Activated T-helper 1 cell treated with anti-CD3 and anti-CD28 coated beads, Interleukin-2, amount 50 U/mL, for 16 hours (primary cell): ENCODE measurements at regions not wholly inside any gene's neighbourhood (a gene's known extent, or its start where the extent isn't known, plus 50 kb on each side); places are given as distances from the start of the nearest gene placed in this dataset.

Experiments used
- DNase-seq, 2 donors: peaks; one replicate each; pipeline ENCODE4 v3.0.0-alpha.2; 2020; ENCODE audit warnings: low read depth in 1 of 2, low spot score in 1 of 2

DNA sequence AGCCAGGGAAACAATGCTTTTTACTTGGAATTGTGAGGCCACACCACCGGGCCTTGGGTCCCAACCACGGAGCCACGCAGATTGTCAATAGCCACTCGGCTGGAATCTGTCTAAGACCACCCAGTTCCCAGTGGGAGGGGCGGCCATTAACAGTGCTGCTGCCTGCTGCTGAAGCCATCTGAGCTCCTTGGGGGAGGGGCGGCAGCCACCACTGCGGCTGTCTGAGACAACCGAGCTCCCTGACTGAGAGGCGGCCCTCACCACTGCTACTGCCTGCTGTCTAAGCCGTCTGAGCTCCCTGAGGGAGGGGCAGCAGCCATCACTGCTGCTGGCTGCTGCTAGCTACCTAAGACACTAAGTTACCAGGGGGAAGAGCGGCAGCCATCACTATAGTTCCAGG, 64.3 kb downstream of the DMRTA2 start:
- DNase-seq: no peak

DNA sequence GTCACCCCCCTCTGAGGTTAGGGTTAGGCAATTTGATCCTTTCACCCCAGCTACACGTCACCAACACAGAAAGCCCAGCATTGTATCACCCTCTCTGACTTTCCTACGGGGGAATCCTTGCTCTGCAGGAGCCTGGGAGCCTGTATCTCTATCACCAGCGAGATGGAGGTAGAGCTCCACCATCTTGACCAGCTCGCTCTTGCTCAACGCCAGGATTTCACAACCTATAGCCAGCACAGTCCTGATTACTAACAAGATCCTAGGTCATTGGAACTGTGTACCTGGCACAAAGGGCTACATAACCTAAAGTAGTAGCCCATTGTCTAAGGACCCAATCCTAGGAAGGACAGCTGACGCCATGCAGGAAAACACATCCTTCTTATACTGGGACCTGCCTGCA, 66.1 kb downstream of the DMRTA2 start:
- no peak for DNase-seq

DNA sequence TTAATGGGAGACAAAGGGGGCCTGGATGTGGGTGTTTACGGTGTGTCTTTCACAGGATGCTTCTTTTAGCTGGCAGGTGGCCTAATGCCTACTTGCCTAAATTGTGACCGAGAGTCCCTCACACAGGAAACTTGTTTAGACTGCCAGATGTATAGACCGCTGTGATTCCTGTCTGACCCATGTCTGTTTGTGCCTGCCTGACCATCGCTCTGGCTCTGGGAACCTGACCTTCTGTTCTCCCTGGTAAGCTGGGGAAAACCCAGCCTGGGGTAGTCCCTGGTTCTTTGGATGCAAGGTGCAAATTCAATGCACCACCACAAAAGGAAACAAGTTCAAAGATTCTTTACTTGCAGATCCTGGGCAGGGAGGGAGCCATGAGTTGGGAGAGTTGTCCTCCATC, 68.4 kb downstream of the DMRTA2 start:
- no peak for DNase-seq

DNA sequence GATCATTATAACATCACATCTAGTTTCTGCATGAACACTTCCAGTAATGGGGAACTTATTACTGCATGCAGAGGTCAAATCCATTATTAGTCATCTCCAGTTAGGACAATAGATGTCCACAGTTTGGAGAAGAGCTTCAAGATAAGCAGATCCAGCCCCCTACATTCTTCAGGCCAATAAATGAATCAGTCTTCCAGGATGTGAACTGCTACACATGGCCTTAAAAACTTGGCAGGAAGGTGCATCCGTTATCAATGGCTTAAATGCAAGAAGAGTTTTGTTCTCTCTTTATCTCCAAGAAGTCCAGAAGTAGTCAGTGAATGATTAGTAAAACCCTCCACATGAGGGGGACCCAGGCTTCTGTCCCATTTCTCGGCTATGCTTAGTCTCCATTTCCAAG, 70.8 kb downstream of the DMRTA2 start:
- DNase-seq: no peak

DNA sequence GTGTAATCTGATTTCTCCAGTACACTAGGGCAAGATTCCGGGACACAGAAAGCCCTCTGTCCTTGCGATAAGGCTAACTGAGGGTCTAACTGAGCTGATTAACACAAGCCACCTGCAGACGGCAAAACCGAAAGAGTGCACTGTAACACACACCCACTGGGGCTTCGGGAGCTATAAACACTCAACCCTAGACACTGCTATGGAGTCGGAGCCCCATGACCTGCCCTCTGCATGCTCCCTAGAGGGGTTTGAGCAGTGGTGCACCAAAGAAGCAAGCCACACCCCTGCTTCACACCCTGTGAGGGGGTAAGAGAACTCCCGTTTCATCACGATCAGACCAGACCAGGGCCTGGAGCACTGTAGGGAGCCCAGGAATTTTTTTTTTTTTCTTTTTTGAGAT, 72.4 kb downstream of the DMRTA2 start:
- DNase-seq: no peak

DNA sequence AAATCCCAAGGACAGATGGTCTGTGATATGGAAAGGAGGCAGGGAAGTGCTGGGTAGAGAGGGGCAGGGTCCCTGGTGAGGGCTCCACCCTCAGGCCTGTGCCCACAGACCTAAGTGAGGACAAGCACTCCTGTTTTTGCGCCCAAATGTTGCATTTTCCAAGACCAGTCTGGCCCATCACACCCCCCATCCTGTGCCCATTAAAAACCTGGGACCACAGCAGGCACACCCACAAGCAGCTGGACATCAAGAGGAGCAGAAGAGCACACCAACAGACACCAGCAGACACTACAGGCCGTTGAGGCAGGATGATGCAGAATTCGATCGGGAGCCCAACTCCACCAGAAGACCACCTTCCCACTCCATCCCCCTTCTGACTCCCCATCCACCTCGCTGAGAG, 72.8 kb downstream of the DMRTA2 start:
- no peak for DNase-seq

DNA sequence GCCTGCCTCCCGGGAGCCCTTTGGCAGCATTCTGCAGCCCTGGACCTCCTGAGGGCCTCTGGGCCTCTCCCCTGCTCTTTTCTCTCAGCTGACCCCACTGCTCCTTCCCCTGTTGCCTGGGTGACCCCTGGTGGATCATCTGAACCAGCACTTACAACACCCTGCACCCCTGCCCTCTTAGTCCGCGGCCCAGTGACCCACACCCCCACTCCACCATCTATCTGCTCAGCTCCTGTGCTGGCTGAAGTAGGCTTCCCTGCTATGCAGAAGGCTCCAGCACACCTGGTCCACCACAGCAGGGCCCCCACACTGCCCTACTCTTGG, 74.0 kb downstream of the DMRTA2 start:
- no peak for DNase-seq

DNA sequence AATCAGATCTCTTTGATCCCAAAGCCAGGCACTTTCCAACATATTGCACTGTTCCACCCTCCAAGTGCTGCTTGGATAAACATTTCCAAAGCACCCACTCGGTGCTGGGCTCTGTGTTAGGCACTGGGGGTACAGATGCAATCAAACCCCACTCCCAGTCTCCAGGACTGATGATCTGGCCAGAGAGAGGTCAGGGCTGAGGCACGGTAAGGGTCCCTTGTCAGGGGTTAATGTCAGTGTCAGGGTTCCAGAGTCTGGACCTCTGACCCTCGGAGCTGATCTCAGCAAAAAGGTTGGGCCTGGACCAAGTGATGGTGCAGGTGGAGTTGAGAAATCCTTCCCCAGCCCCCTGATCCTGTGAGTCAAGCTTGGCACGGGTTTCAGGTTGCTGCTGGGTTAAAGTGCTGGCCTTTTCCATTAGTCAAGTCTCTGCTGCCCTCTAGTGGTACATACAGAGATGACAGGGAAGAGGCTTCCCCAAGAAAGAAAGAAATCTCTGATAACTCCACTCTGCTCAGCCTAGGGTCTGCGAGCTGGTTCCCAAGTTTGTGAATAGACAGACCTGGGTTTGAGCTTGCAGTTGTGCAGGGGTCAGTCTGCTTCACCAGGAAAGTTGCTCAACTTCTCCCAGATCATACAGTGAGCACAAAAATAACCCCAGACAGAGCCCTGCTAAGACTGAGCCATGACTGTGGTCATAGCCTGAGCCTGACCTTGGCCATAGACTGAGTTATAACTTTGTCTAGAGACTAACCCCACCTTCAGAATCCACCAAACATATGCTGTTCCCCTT, 74.6 kb downstream of the DMRTA2 start:
- no peak for DNase-seq

DNA sequence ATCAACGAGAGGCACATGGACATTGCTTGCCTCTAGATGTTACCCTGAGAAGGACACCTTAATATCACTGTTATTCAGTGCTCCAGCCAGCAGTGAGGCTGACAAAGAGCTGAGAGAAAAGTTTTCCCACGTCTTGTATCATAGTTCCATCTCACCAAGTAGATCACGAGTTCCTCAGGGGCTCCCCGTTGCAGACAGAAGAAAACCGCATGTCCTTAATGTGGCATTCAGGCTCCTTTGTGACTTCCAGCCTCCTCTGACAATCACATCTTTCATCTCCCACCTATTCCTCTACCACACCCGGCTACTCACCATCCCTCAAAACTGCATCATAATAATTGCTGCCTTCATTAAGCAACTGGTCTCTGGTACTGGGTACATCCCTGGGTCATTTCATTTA, 75.3 kb downstream of the DMRTA2 start:
- DNase-seq: no peak

DNA sequence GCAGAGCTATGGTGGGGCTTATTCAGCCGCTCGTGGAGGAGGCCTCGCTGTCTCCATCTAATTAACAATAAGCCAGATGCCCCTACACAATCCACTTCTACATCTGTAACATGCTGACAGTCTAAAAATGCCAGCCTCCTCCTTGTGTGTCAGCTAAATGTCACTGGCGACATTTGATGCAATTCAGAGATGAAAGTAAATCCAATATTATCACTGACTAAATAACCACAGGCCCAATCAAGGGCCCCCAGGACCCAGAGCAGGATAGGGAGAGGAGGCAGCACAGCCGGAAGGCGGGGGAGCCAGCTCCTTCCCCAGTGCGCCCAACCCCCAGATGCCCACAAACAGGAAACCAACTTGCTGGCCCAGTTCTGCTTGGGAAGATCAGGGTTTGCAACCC, 76.6 kb downstream of the DMRTA2 start:
- no peak for DNase-seq

DNA sequence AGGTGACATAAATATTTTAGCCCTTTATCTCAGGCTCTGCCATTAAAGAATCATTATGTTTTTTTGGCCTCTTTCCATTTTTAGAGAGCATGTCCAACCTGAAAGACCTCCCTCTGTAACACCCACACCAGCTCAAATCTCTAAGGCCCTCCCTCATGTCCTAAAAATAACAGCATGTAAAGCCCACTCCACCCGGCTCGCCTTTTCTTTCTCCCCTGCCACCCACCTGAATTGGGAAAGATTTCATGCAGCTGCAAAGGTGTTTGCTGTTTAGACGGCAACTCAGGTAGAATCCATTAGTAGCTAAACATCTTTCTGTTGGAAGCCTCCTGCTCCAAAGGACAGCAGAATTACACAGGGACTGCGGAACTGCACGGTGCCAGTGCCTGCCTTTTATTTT, 79.9 kb downstream of the DMRTA2 start:
- DNase-seq: no peak

DNA sequence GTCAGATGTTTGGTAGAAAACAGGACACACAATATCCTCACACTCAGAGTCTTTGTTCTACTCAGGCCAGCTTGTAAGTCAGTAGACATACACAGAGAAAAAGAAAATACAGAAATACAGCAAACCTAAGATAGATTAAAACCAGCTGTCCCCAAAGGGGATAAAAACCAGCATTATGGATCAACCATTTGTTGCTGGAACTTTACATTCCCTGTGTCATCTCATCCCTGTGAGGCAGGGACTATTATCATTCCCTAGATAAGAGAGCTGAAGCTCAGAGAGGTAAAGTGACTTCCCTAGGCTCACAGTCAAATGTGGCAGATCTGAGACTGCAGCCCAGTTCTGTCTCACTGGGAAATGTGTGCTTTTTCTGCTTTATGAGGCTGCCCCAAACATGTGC, 80.7 kb downstream of the DMRTA2 start:
- no peak for DNase-seq

DNA sequence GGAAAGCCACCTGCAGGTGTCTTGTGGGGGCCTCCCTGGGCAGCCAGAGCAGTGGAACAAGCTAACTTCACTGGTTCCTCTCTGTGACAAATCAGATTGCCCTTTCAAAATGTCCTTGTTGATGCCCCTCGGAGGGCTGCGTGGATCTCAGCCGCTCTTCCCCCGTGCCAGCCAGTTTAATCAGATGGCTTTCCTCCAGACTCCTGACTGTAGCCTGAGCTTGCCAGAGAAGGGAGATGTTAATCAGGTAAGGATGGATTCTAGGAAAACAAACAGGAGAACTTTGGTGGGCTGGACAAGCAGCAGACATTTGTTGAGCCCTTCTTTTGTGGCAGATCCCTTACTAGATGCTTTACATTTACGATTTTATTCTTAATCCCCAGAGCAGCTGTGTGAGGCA, 88.2 kb downstream of the DMRTA2 start:
- DNase-seq: no peak

DNA sequence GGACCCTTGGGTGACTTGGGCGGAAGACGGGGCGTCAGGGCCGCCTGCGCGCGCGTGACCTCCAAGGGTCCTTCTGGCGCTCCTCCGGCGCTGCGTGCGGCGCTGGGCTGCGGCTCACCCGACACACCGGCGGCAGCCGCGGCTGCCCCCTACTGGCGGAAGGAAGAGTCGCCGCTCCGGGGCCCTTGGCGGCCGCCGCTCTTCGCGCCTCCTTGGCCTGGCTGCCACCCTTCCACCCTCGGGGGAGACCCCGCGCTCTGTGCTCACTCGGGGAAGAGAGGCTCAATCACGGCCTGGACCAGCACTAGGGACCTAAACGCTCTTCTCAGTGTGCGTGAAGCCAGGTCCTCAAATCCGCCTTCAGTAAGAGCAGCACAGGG, 89.7 kb downstream of the DMRTA2 start:
- DNase-seq: peak in 1 of 2 donors; percentile 24

DNA sequence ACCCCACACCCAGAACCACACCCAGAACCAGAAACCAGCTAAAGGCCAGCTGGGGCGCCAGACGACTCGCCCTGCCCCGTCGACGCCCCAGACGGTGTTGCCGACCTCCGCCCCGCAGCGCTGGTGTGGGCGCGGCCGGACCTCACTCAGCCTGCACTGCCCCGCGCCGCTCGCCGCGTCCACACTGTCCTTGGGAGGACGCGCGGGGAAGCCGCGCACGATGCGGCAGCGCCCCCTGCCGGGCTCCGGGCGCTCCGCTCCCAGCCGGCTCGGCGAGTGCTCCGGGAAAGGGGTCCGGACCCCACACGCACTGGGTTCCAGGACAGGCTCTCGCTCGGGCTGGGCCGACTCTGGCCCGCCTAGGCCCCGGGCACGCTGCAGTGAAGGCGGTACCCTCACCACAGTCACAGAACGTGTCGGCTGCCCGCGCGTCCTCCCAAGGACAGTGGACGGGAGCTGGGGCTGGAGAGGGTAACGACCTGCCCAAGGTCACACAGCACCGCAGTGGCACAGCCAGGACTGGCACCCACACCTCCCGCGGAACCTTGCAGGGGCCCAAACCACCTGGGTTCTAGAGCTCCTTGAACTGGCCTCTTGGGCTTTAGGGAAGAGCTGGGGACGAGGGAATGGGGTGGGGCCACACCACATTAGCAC, 90.2 kb downstream of the DMRTA2 start:
- peak in 1 of 2 donors; percentile 11 for DNase-seq

DNA sequence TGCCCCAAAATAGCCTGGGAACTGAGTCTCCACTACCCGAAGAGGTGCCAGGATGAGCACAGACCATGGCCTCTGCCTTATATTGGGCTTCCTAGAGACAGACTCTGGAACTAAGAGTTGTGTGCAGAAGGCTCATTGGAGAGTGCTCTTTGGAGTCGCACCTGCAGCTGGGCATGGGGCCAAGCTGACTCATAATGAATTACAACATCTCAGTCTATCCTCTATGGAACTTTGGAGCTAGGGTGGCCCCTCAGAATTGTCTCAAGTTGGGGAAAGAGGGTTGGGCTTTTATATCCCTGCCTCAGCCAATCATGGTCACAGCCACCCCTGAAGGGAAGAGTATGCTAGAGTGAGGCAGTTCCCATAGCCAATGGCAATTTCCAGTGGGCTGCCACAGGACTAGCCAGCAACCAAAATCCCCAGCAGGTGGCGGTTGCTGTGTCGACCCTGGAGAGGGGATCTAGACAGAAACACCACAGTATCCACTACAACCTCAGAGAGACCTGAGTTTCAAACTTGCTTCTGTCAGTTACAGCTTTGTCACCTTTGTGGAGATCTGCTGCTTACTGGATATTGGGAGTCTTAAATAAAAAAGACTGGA, 93.8 kb downstream of the DMRTA2 start:
- no peak for DNase-seq

DNA sequence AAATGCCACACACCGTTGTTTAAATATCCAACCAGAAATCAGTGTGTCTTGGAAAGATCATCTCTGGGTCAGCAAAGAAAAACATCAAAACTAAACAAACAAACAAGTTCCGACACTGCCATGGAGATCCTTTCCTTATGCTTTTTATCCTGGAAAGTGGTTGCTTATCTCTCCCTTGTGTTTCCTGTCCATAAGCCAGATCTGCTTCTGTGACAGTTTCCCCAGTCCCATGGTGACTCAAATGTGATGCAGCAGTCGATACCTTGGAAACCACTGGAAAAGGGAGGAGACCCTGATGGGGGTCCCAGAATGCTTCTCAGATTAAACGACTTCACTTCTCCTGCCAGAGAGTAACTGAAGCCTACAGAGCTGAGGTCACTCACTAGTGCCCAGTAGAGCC, 94.7 kb downstream of the DMRTA2 start:
- DNase-seq: no peak

DNA sequence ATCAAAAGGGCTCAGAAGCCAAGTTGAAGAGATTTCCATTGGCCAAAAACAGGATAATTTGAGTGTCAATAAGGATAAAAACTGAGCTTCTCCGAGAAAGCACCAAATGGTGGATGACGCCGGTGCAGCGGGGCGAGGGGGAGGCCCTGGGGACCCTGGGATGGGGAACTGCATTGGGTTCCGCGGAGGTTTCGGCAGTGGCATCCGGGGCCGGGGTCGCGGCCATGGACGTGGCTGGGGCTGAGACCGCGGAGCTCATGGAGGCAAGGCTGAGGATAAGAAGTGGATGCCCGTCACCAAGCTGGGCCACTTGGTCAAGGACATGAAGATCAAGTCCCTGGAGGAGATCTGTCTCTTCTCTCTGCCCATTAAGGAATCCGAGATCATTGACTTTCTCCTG, 97.2 kb downstream of the DMRTA2 start:
- DNase-seq: no peak

DNA sequence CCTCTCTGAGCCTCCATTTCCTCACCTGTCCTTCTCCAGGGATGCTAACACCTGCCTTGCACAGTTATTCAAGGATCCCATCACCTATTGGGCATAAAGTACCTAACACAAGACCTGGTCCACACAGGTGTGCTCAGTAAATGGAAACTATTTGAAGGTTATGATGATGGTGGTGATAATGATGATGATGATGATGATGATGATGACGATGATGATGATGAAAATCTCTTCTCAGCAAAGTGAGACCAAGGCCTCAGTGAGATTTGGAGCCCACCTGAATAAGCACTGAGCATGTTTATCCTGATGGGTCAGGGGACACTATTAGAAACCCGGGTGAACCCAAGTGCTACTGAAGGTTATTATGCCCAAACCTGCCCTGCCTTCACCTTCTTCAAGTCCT, 100.7 kb downstream of the DMRTA2 start:
- DNase-seq: no peak

DNA sequence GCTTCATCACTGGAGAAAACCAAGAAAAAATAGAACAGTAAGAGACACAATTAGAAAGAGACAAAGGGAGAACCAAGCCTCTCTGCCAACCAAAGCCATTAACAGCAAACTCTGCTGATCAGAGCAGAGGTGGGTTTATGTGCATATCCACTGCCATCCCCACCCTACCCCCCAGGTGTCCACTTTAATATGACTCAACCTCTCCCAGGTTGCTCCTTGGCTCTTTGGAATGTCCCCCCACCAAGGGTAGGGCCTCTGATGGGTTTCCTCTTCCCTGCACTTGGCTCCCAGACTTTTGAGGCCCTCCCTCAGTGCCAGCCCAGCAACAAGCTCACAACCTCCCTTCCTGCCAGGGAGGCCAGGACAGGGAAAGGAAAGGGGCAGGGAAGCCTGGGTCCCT, 104.8 kb downstream of the DMRTA2 start:
- no peak for DNase-seq

DNA sequence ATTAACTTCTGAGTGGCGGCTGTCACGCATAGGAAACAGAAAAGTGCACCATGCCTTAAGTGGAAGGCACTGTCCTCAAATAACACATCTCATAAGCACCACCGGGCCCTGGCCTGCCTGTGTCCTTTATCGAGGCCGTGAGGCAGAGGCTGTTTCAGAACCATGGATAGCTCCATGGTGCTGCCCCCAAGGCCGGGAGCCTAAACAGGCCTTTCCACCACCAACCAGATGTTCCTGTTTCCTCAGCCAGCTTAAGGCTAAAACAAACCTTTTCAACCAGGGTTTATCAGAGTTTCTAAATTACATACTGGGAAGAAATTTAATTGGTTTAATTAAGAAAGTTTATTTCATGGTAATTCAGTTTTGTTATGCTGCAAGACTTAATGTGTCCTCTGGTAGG, 114.4 kb downstream of the DMRTA2 start:
- no peak for DNase-seq

DNA sequence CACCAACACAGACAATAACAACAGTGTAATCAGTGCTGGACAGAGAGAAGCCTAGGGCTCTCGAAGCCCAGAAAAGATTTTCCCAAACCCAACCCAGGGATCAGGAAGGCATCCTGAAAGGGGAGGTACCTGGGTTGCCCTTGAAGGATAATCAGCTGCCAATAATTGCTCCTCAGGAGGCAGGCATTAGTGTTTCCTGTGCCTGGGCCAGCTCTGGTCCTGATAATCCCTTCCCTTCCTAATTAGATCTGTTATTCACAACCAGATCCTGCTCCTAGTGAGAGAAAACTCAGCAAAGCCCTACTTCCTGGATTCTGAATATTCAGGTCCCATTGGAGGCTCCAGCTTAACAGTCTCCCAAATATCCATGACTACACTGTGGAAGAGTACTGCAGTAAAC, 117.4 kb downstream of the DMRTA2 start:
- no peak for DNase-seq

DNA sequence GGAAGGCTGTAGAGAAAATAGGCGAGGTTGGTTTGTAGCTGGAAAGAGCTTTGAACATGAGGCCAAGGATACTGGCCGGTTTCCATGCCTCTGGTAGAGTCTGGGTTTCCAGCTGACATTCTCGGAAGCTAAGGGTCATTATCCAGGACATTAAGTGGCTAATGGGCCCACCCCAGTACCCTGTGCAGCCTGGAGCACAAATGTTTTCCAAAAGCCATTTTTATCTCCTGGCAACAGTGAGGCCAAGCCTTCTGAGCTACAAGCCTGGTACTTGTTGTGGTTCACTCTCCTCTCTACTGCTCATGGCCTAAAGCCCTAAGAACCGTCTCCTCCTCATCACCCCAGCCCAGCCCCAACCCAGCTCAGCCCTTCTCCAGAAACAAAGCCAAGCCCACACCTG, 122.9 kb downstream of the DMRTA2 start:
- no peak for DNase-seq
